Stimulated activated CD8-positive, alpha-beta memory T cell treated with anti-CD3 and anti-CD28 coated beads, Interleukin-15, amount 100 ng/mL, for 24 hours (primary cell): ENCODE measurements at regions not wholly inside any gene's neighbourhood (a gene's known extent, or its start where the extent isn't known, plus 50 kb on each side); places are given as distances from the start of the nearest gene placed in this dataset.
"Not testable (repeated sequence)": the region's sequence is repeated elsewhere in the genome, so short reads cannot be mapped to it uniquely, and the experiment has no call there.

ENCODE experiments used
- DNase-seq: peaks from one replicate; pipeline ENCODE4 v3.0.0-alpha.2; 2020; ENCODE audit warnings: low read depth

DNA sequence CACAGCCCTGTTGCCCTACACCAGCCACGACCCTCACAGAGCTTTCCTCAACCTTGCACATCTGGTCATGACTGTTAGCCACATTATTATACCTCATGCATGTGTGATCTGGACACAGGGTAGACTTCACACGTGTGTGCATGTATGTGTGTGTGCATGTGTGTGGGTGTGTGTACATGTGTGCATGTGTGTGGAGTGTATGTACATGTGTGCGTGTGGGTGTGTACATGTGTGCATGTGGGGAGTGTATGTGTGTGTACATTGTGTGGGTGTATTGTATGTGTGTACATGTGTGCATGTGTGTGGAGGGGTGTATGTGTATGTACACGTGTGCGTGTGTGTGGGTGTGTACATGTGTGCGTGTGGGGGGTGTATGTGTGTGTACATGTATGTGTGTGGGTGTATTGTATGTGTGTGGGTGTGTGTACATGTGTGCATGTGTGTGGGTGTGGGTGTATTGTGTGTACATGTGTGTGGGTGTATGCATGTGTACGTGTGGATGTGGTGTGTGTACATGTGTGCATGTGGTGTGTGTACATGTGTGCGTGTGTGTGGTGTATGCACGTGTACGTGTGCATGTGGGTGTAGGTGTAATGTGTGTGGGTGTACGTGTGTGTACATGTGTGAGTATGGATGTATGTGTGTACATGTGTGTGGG lies 130.2 kb downstream of the C16orf95 start:
- DNase-seq, result no peak

DNA sequence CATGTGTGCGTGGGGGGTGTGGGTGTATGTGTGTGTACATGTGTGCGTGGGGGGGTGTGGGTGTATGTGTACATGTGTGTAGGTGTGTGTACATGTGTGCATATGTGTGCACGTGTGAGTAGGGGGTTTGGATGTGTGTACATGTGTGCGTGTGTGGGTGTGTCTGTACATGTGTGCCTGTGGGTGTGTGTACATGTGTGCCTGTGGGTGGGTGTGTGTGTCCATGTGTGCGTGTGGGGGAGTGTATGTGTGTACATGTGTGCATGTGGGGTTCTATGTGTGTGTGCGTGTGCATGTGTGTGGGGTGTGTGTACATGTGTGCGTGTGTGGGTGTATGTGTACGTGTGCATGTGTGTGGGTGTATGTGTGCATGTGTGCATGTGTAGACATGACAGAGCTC lies 129.1 kb downstream of the C16orf95 start:
- DNase-seq, result no peak

DNA sequence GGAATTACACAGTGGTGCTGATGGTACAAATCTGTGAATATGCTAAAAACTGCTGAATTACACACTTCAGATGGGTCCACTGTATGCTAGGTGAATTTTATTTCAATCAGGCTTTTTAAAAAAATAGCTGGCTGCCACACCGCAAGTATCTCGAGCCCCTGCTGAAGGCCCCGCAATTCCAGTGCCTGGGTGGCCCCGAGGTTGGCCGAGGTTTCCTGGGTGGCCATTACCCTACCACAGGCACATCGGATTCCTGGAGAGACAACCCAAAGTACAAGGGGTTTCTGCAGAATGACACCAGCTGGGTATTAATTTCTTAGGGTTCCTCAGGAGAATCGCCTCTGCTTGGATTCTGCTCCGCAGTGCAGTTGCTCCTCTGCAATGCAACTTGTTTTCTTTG lies 127.8 kb downstream of the C16orf95 start:
- no peak for DNase-seq

- no peak for DNase-seq
Observed at GRCh38 chr16:87190288-87191230, 126.6 kb downstream of the C16orf95 start.

- DNase-seq, result no peak
Observed at GRCh38 chr16:87192452-87193073, 124.6 kb downstream of the C16orf95 start.

DNA sequence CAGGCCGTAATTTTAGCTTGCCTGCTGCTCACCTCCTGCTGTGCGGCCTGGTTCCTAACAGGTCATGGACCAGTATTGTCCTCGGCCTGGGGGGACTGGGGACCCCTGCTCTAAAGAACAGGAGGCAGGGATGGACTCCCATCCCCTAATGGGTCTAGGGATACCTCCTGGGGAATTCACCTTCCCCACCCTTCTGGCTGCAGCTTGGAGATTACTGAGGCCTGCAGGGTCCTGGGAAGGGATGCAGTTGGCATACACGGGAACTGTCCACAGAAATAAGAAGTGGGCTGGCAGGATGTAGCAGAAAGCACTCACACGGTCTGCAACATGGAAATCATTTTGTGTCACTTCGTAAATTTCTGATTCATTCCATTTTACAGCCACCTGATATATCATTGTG lies 123.0 kb downstream of the C16orf95 start:
- no peak for DNase-seq

DNA sequence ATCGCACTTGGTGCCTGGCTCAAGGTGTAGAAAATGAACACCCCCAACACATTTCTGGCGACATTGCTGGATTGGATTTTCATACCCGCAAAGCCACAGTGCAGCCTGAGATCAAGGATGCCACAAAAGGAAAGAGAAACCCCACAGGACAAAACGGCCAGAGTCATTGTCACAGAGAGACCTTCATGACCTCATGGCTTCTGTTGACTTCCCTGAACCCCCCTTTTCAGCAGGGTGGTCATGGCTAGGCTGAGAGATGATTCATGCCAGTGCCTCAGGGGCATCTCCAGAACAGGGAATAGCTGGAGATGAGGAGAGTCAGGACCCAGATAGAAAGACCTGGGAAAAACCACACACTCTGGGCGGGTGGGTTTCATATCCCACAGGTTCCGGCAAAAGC lies 122.0 kb downstream of the C16orf95 start:
- no peak for DNase-seq

DNA sequence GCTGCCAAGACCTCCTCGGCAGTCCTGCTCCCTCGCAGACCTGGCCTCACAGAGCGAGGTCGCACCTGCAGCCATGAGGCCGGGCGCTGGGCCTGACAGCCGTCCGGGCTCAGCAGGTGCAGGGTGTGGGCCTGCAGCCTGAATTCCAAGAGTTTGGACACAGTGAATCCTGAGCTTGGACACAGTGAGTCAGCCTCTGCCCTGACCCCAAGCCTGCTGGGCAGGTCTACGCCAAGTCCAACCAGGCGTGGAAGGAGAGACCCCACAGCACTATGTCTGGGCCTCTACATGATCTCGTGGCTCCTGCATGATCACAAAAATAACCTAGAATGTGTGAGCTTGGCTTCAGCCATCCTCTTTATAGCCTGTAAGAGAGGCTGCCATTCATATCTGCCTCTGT lies 121.0 kb downstream of the C16orf95 start:
- no peak for DNase-seq

- DNase-seq, result no peak
Observed at GRCh38 chr16:87196661-87197060, 120.5 kb downstream of the C16orf95 start.

DNA sequence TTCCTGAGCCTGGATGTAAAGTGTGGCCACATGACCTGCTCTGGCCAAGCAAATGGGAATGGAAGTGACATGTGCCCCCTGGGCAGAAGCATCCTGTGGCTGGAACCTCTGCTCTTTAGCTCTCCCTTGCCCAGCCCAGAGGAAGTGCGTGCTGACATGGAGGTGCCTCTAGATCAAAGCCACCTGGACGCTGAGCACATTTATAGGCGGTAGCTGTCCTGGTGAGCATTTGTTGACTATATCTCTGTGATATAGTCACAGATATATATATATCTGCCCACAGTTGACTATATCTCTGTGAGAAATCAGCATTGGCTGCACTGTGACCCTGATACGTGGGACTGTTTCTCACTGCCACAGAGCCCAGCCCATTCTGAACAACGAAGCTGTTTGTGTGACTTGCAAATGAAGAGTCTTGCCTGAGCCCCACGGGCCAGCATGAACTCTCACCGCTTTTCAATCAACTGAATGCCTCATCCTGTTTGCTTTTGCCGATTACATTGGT lies 118.8 kb downstream of the C16orf95 start:
- DNase-seq, result no peak

DNA sequence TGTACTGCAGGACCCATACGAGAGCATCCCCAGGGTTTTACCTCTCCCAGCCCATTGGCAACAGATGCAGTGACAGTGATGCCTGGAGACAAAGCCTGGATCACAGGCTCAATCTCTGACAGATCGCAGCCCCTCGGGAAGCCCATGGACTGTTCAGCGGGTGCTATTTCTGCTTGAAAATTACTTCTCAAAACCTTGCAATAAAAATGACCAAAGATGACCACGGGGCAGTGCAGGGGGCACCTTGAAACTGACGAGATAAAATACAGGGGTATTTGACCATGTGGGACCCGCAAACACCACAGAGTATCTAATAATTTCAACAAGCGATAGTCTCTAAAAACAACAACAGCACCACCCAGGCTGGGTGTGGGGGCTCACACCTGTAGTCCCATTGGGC lies 118.3 kb downstream of the C16orf95 start:
- DNase-seq, result no peak

DNA sequence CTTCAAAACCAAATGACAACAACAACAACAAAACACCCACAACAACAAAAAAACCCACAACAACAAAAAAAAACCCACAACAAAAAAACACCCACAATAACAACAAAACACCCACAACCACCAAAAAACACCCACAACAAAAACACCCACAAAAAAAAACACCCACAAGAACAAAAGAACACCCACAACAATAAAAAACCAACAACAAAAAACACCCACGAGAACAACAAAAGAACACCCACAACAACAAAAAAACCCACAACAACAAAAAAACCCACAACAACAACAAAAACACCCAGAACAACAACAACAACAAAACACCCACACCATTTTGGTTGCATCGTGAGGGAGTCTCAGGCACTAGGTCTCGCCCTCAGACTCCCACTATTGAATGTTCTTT lies 117.8 kb downstream of the C16orf95 start:
- no peak for DNase-seq

GRCh38 chr16:87199901-87200300 lies 117.3 kb downstream of the C16orf95 start:
- no peak for DNase-seq

GRCh38 chr16:87200637-87201036 lies 116.6 kb downstream of the C16orf95 start:
- no peak for DNase-seq

GRCh38 chr16:87201052-87201451 lies 116.1 kb downstream of the C16orf95 start:
- DNase-seq, result no peak

DNA sequence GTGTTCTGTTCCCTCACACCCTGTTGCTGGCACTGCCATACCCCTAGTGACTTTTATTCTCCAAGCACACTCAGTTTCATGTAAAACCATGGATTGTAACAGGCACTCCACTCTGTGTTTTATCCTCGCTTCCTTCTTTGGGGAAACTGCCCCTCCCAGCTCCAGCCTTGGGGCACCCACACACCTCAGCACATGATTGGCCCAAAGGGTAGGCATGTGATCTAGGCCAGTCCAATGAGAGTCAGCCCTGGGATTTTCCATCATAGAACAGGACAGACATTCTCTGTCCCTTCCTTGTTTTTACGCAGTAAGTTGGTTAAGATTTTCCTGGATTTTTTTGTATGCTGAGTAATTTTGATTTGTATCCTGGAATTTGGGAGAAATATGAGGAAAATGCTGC lies 115.4 kb downstream of the C16orf95 start:
- no peak for DNase-seq

GRCh38 chr16:87202346-87202745 lies 114.8 kb downstream of the C16orf95 start:
- DNase-seq, result no peak

GRCh38 chr16:87203060-87203656 lies 114.0 kb downstream of the C16orf95 start:
- peak; percentile 18 for DNase-seq

DNA sequence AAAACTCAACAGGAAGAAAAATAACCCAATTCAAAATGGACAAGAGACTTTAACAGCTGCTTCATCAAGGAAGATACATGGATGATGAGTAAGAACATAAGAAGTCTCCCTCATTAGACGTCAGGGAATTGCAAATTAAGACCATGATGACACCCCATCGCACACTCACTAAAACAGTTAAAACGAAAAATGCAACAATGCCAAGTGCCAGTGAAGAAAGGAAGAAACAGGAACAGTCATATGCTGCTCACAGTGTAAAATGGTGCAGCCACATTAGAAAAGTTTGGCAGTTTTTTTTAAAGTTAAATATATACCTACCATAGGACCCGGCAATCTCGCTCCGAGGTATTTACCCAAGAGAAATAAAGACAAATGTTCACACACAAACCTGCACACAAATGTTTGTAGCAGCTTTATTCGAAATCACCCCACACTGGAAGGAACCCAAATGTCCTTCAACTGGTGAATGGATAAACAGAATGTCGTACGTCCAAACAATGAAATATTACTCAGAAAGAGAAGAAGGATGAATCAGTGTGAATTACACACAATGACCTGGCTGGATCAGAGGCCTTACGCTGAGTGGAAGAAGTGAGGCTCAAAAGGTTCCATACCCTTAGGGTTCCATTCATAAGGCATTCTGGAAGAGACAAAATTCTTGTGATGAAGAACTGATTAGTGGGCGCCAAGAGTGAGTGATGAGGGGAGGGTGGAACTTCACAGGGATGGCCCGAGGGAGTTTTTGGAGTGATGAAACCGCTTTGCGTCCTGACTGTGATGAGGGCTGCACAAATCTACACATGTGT lies 110.3 kb downstream of the C16orf95 start:
- DNase-seq, result no peak

DNA sequence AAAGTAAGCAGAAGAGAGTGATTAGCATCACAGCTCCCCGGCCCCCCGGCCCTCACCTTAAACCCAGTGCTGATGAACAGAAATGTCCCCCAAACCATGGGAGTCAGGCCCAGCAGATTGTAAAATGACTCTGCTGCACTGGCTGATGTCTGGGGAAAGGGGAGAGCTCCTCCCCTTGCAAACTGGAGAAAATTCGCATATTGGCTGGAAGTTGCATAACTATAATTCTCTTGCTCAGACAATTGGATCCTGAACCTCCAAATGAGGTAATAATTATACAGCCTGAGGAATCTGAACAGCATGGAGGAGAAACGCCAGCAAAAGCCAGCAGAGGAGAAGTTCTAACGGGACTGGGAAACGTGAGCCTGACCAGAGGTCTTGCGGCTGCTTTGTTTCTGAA lies 109.7 kb downstream of the C16orf95 start:
- no peak for DNase-seq

GRCh38 chr16:87207965-87208364 lies 109.2 kb downstream of the C16orf95 start:
- no peak for DNase-seq

GRCh38 chr16:87208968-87209367 lies 108.2 kb downstream of the C16orf95 start:
- not testable (repeated sequence) for DNase-seq
